Omental fat pad (tissue), 3 donors: ENCODE measurements at regions not wholly inside any gene's neighbourhood (a gene's known extent, or its start where the extent isn't known, plus 50 kb on each side); places are given as distances from the start of the nearest gene placed in this dataset.

Experiments
- ATAC-seq: fragments of 150-250 bp; one replicate; pipeline ENCODE4 v1.9.1; 2016; ENCODE audit warnings: mild to moderate bottlenecking, moderate library complexity; ENCODE audit not compliant: low FRiP score
- DNase-seq: peaks from one replicate; pipeline ENCODE4 v3.0.0-alpha.2; 2019; ENCODE audit warnings: low spot score
- CTCF ChIP-seq, 3 donors: fragments of 450-650 bp; IDR thresholded peaks; one replicate each; pipeline ENCODE4 v1.5.1; 2016 to 2017; ENCODE audit warnings: antibody characterized with exemption in 3 of 3, mild to moderate bottlenecking in 3 of 3, moderate library complexity in 2 of 3

- ATAC-seq = no peak
- no peak for TF ChIP-seq CTCF (IDR thresholded peaks at IDR 0.05)
- DNase-seq = no peak
Measured at GRCh38 chr4:136599890-136600289, 932.4 kb downstream of the PCDH18 start.

- no peak for ATAC-seq
Measured at GRCh38 chr4:136590440-136590839, 941.9 kb downstream of the PCDH18 start.

GRCh38 chr4:136583567-136583966 is 948.7 kb downstream of the PCDH18 start:
- no peak for TF ChIP-seq CTCF (IDR thresholded peaks at IDR 0.05)
- ATAC-seq (no peak), DNase-seq (no peak)

More at GRCh38 chr4:136590440-136590839, 941.9 kb downstream of the PCDH18 start:
- TF ChIP-seq CTCF (IDR thresholded peaks at IDR 0.05) = no peak
- no peak for DNase-seq

- no peak for ATAC-seq
- no peak for TF ChIP-seq CTCF (IDR thresholded peaks at IDR 0.05)
- DNase-seq = no peak
Measured at GRCh38 chr4:136581119-136581518, 951.2 kb downstream of the PCDH18 start.

GRCh38 chr4:136575146-136575545 is 957.1 kb downstream of the PCDH18 start:
- no peak for DNase-seq
- ATAC-seq = no peak
- no peak for TF ChIP-seq CTCF (IDR thresholded peaks at IDR 0.05)

- no peak for TF ChIP-seq CTCF (IDR thresholded peaks at IDR 0.05)
- DNase-seq = no peak
- no peak for ATAC-seq
Measured at GRCh38 chr4:136573460-136573859, 958.8 kb downstream of the PCDH18 start.

GRCh38 chr4:136571315-136571714 is 961.0 kb downstream of the PCDH18 start:
- TF ChIP-seq CTCF (IDR thresholded peaks at IDR 0.05) = no peak
- ATAC-seq = no peak
- no peak for DNase-seq
